Tibial nerve (tissue), 4 donors: ENCODE measurements at regions not wholly inside any gene's neighbourhood (a gene's known extent, or its start where the extent isn't known, plus 50 kb on each side); places are given as distances from the start of the nearest gene placed in this dataset.

Source experiments
- DNase-seq, 2 donors: peaks; one replicate each; pipeline ENCODE4 v3.0.0-alpha.2; 2019; ENCODE audit warnings: low spot score in 2 of 2
- H3K27ac ChIP-seq, 4 donors: fragments of 200-600 bp; sonication (generic) in 3 of 4; one replicate each; pipeline ENCODE4 v1.5.1; 2017 to 2019; ENCODE audit warnings: mild to moderate bottlenecking in 1 of 4
- H3K27me3 ChIP-seq, 2 donors: fragments of 200-600 bp; sonication (generic) in 1 of 2; one replicate each; pipeline versions ENCODE4 v1.5.1 to v1.6.0; 2017 to 2019
- H3K36me3 ChIP-seq, 3 donors: fragments of 200-600 bp; sonication (generic); one replicate each; pipeline ENCODE4 v1.5.1; 2018 to 2019
- H3K4me1 ChIP-seq, 4 donors: fragments of 200-600 bp; sonication (generic) in 3 of 4; one replicate each; pipeline ENCODE4 v1.5.1; 2017 to 2019
- H3K4me3 ChIP-seq, 4 donors: fragments of 200-600 bp; sonication (generic) in 3 of 4; one replicate each; pipeline ENCODE4 v1.5.1; 2017 to 2019; ENCODE audit warnings: mild to moderate bottlenecking in 1 of 4, moderate library complexity in 1 of 4
- H3K9me3 ChIP-seq, 4 donors: fragments of 200-600 bp; sonication (generic) in 3 of 4; one replicate each; pipeline ENCODE4 v1.5.1; 2017 to 2019
- EP300 ChIP-seq, 2 donors: sonication (generic); formaldehyde crosslinking; IDR thresholded peaks; one replicate each; pipeline ENCODE4 v1.6.1; 2017; ENCODE audit warnings: antibody characterized with exemption in 2 of 2, mild to moderate bottlenecking in 1 of 2
- POLR2A ChIP-seq, 2 donors: fragments of 450-650 bp; IDR thresholded peaks; one replicate each; pipeline ENCODE4 v1.6.1; 2017; ENCODE audit warnings: antibody characterized with exemption in 2 of 2, mild to moderate bottlenecking in 2 of 2, moderate library complexity in 2 of 2
- WGBS, 2 donors: methylation state at CpG; one replicate each; pipeline ENCODE4 v1.1.5; 2018; 5-methylcytosine and 5-hydroxymethylcytosine counted together
- TF ChIP-seq, protein P1 (sequence below), 5 experiments: fragments of 200-600 bp in 3 of 5; fragments of 450-650 bp in 2 of 5; sonication (generic) in 3 of 5; IDR thresholded peaks; one replicate each; pipeline ENCODE4 v1.5.1; 2016 to 2019; ENCODE audit warnings: antibody characterized with exemption in 5 of 5, mild to moderate bottlenecking in 3 of 5, moderate library complexity in 2 of 5

DNA sequence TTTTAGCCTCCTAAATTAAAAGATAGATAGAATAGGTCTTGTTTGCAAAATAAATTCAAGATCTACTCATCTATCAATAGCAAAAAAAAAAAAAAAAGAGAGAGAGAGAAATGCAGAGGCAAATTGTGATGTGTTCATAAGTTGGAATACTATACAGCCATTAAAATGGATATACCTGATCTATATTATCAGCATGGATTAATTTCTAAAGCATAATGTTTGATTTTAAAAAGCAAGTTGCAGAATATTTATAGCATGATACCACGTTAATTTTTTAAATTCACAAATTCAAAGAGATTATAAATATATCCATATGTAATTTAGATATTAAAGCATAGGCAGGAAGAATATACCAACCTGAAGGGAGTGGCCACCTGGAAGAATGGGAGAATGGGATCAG is 114.9 kb upstream of the PTPRT start:
- WGBS, 2 donors, result 87 to 88% methylated on average over 1 of the region's 1 CpG
- Histone ChIP-seq H3K9me3 (peaks cover 0 to 6% (median 0%) of the 10 kb centered on the region in 4 donors), H3K4me3 (no peak overlapping the region), H3K4me1 (no peaks in the 10 kb centered on the region), H3K27me3 (no peaks in the 10 kb centered on the region), H3K36me3 (no peaks in the 10 kb centered on the region), H3K27ac (no peak overlapping the region)
- TF ChIP-seq, protein P1, sequence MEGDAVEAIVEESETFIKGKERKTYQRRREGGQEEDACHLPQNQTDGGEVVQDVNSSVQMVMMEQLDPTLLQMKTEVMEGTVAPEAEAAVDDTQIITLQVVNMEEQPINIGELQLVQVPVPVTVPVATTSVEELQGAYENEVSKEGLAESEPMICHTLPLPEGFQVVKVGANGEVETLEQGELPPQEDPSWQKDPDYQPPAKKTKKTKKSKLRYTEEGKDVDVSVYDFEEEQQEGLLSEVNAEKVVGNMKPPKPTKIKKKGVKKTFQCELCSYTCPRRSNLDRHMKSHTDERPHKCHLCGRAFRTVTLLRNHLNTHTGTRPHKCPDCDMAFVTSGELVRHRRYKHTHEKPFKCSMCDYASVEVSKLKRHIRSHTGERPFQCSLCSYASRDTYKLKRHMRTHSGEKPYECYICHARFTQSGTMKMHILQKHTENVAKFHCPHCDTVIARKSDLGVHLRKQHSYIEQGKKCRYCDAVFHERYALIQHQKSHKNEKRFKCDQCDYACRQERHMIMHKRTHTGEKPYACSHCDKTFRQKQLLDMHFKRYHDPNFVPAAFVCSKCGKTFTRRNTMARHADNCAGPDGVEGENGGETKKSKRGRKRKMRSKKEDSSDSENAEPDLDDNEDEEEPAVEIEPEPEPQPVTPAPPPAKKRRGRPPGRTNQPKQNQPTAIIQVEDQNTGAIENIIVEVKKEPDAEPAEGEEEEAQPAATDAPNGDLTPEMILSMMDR (IDR thresholded peaks at IDR 0.05), result no peak
- TF ChIP-seq EP300 (IDR thresholded peaks at IDR 0.05) (no peak), POLR2A (IDR thresholded peaks at IDR 0.05) (no peak)
- no peak for DNase-seq

DNA sequence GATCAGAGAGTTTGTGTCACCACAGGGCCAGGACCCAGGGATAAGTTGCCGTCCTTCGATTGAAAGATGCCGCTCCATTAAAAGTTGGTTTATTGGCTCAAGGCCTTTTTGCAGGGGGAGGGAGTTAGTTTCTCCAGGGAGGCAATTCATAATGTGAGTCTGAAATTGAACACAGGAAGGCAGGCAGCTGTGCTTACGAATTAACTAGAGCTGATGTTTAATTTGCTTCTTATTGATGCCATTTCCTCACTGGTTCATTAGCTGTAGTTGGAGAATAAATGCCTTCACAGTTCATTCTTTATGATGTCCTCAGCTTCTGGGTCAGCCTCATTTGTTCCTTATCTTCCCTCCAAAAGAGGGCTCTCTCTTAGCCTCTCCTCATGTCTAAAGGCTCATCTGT is 113.2 kb upstream of the PTPRT start:
- TF ChIP-seq EP300 (IDR thresholded peaks at IDR 0.05) (no peak), POLR2A (IDR thresholded peaks at IDR 0.05) (no peak)
- TF ChIP-seq, protein P1 (IDR thresholded peaks at IDR 0.05), result no peak
- DNase-seq, result no peak
- H3K27me3 ChIP-seq, result no peaks in the 10 kb centered on the region
- H3K4me1 ChIP-seq, result no peaks in the 10 kb centered on the region
- no peaks in the 10 kb centered on the region for H3K36me3 ChIP-seq
- H3K4me3 ChIP-seq, result no peak overlapping the region
- H3K27ac ChIP-seq, result no peak overlapping the region
- H3K9me3 ChIP-seq, result no peaks in the 10 kb centered on the region
- 80 to 83% methylated on average over 4 of the region's 4 CpGs for WGBS, 2 donors

DNA sequence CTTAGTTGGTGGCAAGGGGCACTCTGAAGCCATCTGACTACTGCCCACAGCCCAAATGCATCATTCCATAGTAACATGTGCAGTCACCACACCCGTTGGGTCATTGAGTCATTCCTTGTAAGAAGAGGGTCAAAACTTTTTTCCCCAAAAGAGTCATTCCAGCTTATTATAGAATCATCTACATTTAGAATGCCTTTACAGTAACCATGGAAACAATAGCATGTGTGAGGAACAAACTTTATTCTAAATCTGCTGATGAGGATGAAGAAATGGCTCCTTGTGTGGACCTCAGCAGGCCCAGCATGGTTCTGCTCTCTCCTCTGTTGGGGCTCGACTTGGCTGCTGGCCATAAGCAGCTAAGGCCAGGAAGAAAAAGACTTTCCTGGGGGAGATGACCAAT is 111.2 kb upstream of the PTPRT start:
- H3K27ac ChIP-seq, result no peak overlapping the region
- H3K4me3 ChIP-seq, result no peak overlapping the region
- H3K9me3 ChIP-seq, result peaks cover 0 to 15% (median 0%) of the 10 kb centered on the region in 4 donors
- DNase-seq, result no peak
- TF ChIP-seq POLR2A (IDR thresholded peaks at IDR 0.05) (no peak), EP300 (IDR thresholded peaks at IDR 0.05) (no peak)
- H3K4me1 ChIP-seq, result no peaks in the 10 kb centered on the region
- H3K27me3 ChIP-seq, result no peaks in the 10 kb centered on the region
- 34 to 45% methylated on average over 2 of the region's 2 CpGs for WGBS, 2 donors
- H3K36me3 ChIP-seq, result no peaks in the 10 kb centered on the region

DNA sequence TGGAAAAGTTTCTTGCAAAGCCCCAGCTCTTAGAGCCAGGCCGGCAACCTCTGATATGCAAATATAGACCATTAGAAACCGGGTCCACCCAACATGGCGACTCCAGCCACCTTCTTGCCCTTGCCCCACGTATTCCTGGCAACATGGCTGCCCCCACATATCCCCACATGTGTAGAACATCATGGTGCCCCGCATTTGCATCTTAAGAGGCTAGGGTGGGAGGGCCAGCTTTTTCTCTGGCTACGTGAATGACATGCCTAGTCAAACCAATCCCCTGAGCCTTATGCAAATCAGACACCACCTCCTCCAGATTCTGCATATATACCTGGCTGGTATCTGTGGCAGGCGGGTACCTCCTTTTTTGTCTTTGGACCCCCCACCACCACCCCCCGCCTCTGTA is 106.1 kb upstream of the PTPRT start:
- Histone ChIP-seq H3K27me3 (no peaks in the 10 kb centered on the region), H3K27ac (no peak overlapping the region), H3K9me3 (peaks cover 0 to 24% (median 0%) of the 10 kb centered on the region in 4 donors), H3K36me3 (no peaks in the 10 kb centered on the region), H3K4me3 (no peak overlapping the region), H3K4me1 (no peaks in the 10 kb centered on the region)
- WGBS, 2 donors, result 82 to 87% methylated on average over 8 of the region's 8 CpGs
- no peak for DNase-seq
- no peak for TF ChIP-seq EP300 (IDR thresholded peaks at IDR 0.05)

DNA sequence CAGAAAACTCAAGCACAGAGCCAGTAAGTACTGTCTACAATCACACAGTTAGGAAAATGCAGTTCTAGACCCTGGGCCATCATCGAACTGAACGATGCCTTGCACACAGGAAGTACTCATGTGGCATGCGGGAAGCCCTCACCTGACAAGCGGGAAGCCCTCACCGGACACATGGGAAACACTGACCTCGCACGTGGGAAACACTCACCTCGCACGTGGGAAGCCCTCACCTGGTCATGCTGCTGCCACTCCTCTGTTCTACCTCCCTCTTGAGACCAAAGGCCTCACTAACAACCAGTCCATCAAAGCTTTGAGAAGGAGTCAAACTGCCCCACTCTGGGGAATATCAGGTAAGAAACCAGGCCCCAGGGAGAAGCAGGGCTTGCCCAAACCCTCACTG is 105.6 kb upstream of the PTPRT start:
- H3K9me3 ChIP-seq, result peaks cover 0 to 24% (median 0%) of the 10 kb centered on the region in 4 donors
- no peak for DNase-seq
- no peaks in the 10 kb centered on the region for H3K36me3 ChIP-seq
- H3K4me1 ChIP-seq, result no peaks in the 10 kb centered on the region
- H3K27me3 ChIP-seq, result no peaks in the 10 kb centered on the region
- TF ChIP-seq, protein P1 (IDR thresholded peaks at IDR 0.05), result no peak
- no peak for TF ChIP-seq EP300 (IDR thresholded peaks at IDR 0.05)
- no peak for TF ChIP-seq POLR2A (IDR thresholded peaks at IDR 0.05)
- WGBS, 2 donors, result 84 to 94% methylated on average over 9 of the region's 9 CpGs
- H3K4me3 ChIP-seq, result no peak overlapping the region
- H3K27ac ChIP-seq, result no peak overlapping the region

DNA sequence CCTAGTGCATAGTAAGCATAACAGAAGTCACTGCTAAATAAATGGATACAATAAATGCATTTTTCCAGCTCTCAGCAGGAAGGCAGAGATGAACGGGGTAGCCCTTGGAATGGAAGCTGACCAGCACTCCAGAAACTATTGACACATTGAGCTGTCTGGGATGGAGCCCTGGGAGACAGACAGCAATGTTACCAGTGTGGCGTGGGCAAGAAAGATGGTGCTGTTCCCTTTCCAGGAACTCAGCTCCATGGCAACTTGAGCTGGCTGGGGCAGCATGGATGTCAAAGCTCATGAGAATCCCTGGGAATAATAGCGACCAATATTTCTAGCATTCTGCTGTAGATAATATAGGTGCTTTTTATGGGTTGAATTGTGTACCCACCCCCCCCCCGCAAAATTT is 104.3 kb upstream of the PTPRT start:
- DNase-seq, result no peak
- no peak overlapping the region for H3K4me3 ChIP-seq
- H3K27ac ChIP-seq, result no peak overlapping the region
- TF ChIP-seq POLR2A (IDR thresholded peaks at IDR 0.05) (no peak), EP300 (IDR thresholded peaks at IDR 0.05) (no peak)
- TF ChIP-seq, protein P1 (IDR thresholded peaks at IDR 0.05), result no peak
- H3K9me3 ChIP-seq, result peaks cover 0 to 24% (median 0%) of the 10 kb centered on the region in 4 donors
- no peaks in the 10 kb centered on the region for H3K27me3 ChIP-seq
- no peaks in the 10 kb centered on the region for H3K36me3 ChIP-seq
- WGBS, 2 donors, result 67 to 70% methylated on average over 4 of the region's 4 CpGs
- no peaks in the 10 kb centered on the region for H3K4me1 ChIP-seq
